ENCODE measurements at regions not wholly inside any gene's neighbourhood (a gene's known extent, or its start where the extent isn't known, plus 50 kb on each side); places are given as distances from the start of the nearest gene placed in this dataset.

DNA sequence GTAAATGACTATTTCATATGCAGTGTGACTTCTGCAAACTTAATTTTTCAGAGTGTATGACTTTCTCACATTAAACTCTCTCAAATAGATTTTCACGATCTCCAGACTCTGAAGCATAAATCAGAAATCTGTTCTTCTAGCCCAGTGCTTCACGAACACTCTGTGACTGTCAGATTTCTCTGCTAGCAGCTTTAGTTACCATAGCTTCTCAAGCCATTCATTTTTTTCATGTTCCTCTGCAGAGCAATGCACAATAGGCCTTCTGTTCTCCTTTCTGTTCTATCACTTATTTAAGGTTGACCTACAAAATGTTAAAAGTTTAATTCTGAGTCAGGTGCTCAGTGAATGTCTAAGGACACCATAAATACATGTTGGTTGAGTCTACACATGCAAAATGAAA is 1102.2 kb downstream of the TUSC7 start:
- TF ChIP-seq CTCF (IDR thresholded peaks at IDR 0.05; ENCODE audit: low read length) = no peak
- TF ChIP-seq EZH2 (optimal IDR thresholded peaks at IDR 0.05; ENCODE audit: low read depth, low read length) = no peak

Measured in MM.1S (cell line).